SK-N-SH (cell line): ENCODE measurements at regions not wholly inside any gene's neighbourhood (a gene's known extent, or its start where the extent isn't known, plus 50 kb on each side); places are given as distances from the start of the nearest gene placed in this dataset.

Experiments
- CTCF ChIA-PET: fragments of 300-600, 350-600 bp; formaldehyde crosslinking; extraction: SDS; loops from one replicate; lab custom pipeline; 2021; lab: Yijun Ruan, JAX
- POLR2A ChIA-PET: fragments of 350-600 bp; sonication (Branson Sonifier 250); formaldehyde crosslinking; extraction: SDS; loops from one replicate; lab custom pipeline; 2020; ENCODE audit warnings: antibody characterized with exemption, inconsistent platforms; lab: Yijun Ruan, JAX
- DNase-seq: peaks from one replicate; pipeline ENCODE4 v3.0.0; 2012
- H2AFZ ChIP-seq: fragments of 200-600 bp; sonication (generic); 2 replicates; pipeline ENCODE4 v1.8.1; 2016; ENCODE audit warnings: antibody characterized with exemption, mild to moderate bottlenecking, low read depth
- H3F3A ChIP-seq: fragments of 200-600 bp; sonication (generic); replicated peaks from 2 replicates; pipeline ENCODE3; 2016; ENCODE audit warnings: antibody characterized with exemption, mild to moderate bottlenecking; ENCODE audit not compliant: insufficient read depth
- H3K27ac ChIP-seq, 2 experiments: fragments of 200-500 bp in 1 of 2; fragments of 200-600 bp in 1 of 2; sonication (Bioruptor generic) in 1 of 2; sonication (generic), shearing (Covaris generic) in 1 of 2; 2 replicates each; pipeline versions ENCODE4 v1.5.1 to v1.6.1; 2014 to 2016; ENCODE audit warnings: low read depth in 2 of 2, inconsistent platforms in 1 of 2, low read length in 1 of 2, mild to moderate bottlenecking in 1 of 2, mixed read lengths in 1 of 2
- H3K27me3 ChIP-seq: fragments of 200-600 bp; sonication (generic), shearing (Covaris generic); 2 replicates; pipeline ENCODE4 v1.6.1; 2016; ENCODE audit warnings: mixed run types; ENCODE audit not compliant: insufficient read depth
- H3K36me3 ChIP-seq, 2 experiments: fragments of 200-500 bp in 1 of 2; fragments of 200-600 bp in 1 of 2; sonication (Bioruptor generic) in 1 of 2; sonication (generic) in 1 of 2; replicated peaks in 1 of 2; 2 replicates each; pipeline versions ENCODE3 to v1.5.1; 2014 to 2016; ENCODE audit warnings: low read length in 1 of 2, mild to moderate bottlenecking in 1 of 2; ENCODE audit not compliant: insufficient read depth in 2 of 2, control insufficient read depth in 1 of 2
- H3K4me1 ChIP-seq, 2 experiments: fragments of 200-500 bp in 1 of 2; fragments of 200-600 bp in 1 of 2; sonication (Bioruptor generic) in 1 of 2; sonication (generic), shearing (Covaris generic) in 1 of 2; 2 replicates each; pipeline versions ENCODE4 v1.5.1 to v1.6.1; 2014 to 2016; ENCODE audit warnings: low read depth in 1 of 2, low read length in 1 of 2, mixed run types in 1 of 2; ENCODE audit not compliant: insufficient read depth in 2 of 2, control insufficient read depth in 1 of 2
- H3K4me2 ChIP-seq: fragments of 200-600 bp; sonication (generic), shearing (Covaris generic); 2 replicates; pipeline ENCODE4 v1.6.1; 2017; ENCODE audit warnings: mixed run types
- H3K4me3 ChIP-seq, 2 experiments: fragments of 200-500 bp in 1 of 2; fragments of 200-600 bp in 1 of 2; sonication (Bioruptor generic) in 1 of 2; sonication (generic), shearing (Covaris generic) in 1 of 2; 2 replicates each; pipeline versions ENCODE4 v1.5.1 to v1.8.1; 2014 to 2016; ENCODE audit warnings: low read depth in 2 of 2, inconsistent platforms in 1 of 2, low read length in 1 of 2, mild to moderate bottlenecking in 1 of 2, mixed read lengths in 1 of 2, moderate library complexity in 1 of 2
- H3K79me2 ChIP-seq: fragments of 200-600 bp; sonication (generic); 2 replicates; pipeline ENCODE4 v1.8.1; 2017; ENCODE audit warnings: mild to moderate bottlenecking; ENCODE audit not compliant: insufficient read depth
- H3K9ac ChIP-seq: fragments of 200-600 bp; sonication (generic); 2 replicates; pipeline ENCODE4 v1.6.1; 2017; ENCODE audit warnings: mixed run types
- H3K9me2 ChIP-seq: fragments of 200-600 bp; sonication (generic); 2 replicates; pipeline ENCODE4 v1.6.1; 2017; ENCODE audit warnings: mixed run types
- H3K9me3 ChIP-seq: fragments of 200-600 bp; sonication (generic); 2 replicates; pipeline ENCODE4 v1.6.1; 2017; ENCODE audit warnings: mixed run types, mild to moderate bottlenecking, moderate library complexity
- H4K20me1 ChIP-seq: fragments of 200-600 bp; sonication (generic); 2 replicates; pipeline ENCODE4 v1.6.1; 2017; ENCODE audit warnings: mild to moderate bottlenecking, mixed run types; ENCODE audit not compliant: insufficient read depth
- CHD2 ChIP-seq: fragments of 150-350 bp; IDR thresholded peaks from 2 replicates; pipeline ENCODE4 v1.6.1; 2018; ENCODE audit warnings: low read length; ENCODE audit not compliant: partially characterized antibody
- ELF1 ChIP-seq: IDR thresholded peaks from 2 replicates; pipeline ENCODE4 v1.4.0; 2012
- FOSL2 ChIP-seq: IDR thresholded peaks from 2 replicates; pipeline ENCODE4 v1.4.0; 2012; ENCODE audit warnings: low read depth, mild to moderate bottlenecking, moderate library complexity, borderline replicate concordance
- FOXJ3 ChIP-seq: sonication (generic); formaldehyde crosslinking; IDR thresholded peaks from 2 replicates; pipeline ENCODE4 v1.5.1; 2020; ENCODE audit warnings: mild to moderate bottlenecking, missing genetic modification reagents
- IRF3 ChIP-seq: fragments of 150-350 bp; IDR thresholded peaks from 2 replicates; pipeline ENCODE4 v1.6.1; 2016; ENCODE audit warnings: mild to moderate bottlenecking, low read depth, low read length
- JUND ChIP-seq: IDR thresholded peaks from 2 replicates; pipeline ENCODE4 v1.4.0; 2012
- NFIC ChIP-seq: IDR thresholded peaks from 2 replicates; pipeline ENCODE4 v1.4.0; 2012; ENCODE audit warnings: borderline replicate concordance
- NRF1 ChIP-seq: IDR thresholded peaks from 2 replicates; pipeline ENCODE4 v1.6.1; 2012; ENCODE audit warnings: low read depth, mild to moderate bottlenecking, low read length
- RAD21 ChIP-seq: IDR thresholded peaks from 2 replicates; pipeline ENCODE4 v1.6.1; 2012; ENCODE audit warnings: mild to moderate bottlenecking, low read length
- RCOR1 ChIP-seq: fragments of 150-350 bp; IDR thresholded peaks from 2 replicates; pipeline ENCODE4 v1.6.1; 2017; ENCODE audit warnings: antibody characterized with exemption, low read length
- REST ChIP-seq: IDR thresholded peaks from 2 replicates; pipeline ENCODE4 v1.6.1; 2012; ENCODE audit warnings: mild to moderate bottlenecking, low read depth, low read length, moderate library complexity
- RXRA ChIP-seq: IDR thresholded peaks from 2 replicates; pipeline ENCODE4 v1.4.0; 2012; ENCODE audit warnings: low read depth, mild to moderate bottlenecking, borderline replicate concordance
- SIN3A ChIP-seq: IDR thresholded peaks from 2 replicates; pipeline ENCODE4 v1.6.1; 2012; ENCODE audit warnings: low read depth, mild to moderate bottlenecking, low read length, moderate library complexity, borderline replicate concordance
- SMC3 ChIP-seq: IDR thresholded peaks from 2 replicates; pipeline ENCODE4 v1.6.1; 2012; ENCODE audit warnings: low read depth, low read length, improper control_type of control experiment
- WGBS: methylation state at CpG from one replicate; pipeline ENCODE4 v1.1.6; 2017; ENCODE audit warnings: low lambda C conversion rate; 5-methylcytosine and 5-hydroxymethylcytosine counted together
- TF ChIP-seq, protein P1 (sequence below): IDR thresholded peaks from 2 replicates; pipeline ENCODE4 v1.4.0; 2012; ENCODE audit warnings: low read depth

DNA sequence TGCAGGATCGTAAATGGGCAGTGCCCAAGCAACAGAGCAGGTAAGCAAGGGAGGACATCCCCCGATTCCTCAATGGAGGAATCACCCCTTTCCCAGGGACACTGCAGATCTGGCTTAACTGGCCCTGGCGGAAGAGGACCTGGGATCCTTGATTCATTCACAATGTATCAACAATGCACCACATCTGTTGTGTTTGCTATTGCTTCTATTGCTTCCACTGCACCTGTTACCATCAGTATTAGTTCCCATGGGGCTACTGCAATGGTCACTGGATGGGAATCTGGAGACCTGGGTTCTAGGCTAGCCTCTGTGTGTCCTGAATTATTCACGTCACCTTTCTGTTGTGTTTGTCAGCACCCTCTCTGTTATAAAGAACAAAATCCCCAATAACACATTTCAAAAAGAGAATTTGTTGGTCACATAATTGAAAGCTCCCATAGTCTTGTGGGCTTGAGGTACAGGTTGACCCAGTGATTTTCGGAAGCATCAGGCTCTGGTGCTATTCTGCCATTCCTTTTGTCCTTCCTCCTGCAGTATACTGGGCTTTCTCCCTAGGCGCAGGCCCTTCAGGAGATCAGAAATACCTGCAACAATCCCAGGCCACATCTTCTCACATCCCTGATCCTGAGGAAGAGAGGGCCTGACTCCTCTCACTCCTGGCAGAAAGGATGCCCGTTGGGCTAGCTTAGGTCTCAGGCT is 193.5 kb upstream of the GLI2 start:
- no peak overlapping the region for H3K27ac ChIP-seq
- ChIA-PET POLR2A (no interaction called here), CTCF (no interaction called here)

More for the DNA sequence above, 193.5 kb upstream of the GLI2 start:
- Histone ChIP-seq H2AFZ (no peak overlapping the region), H3K9ac (no peak overlapping the region), H4K20me1 (no peaks in the 10 kb centered on the region), H3K4me1 (peaks cover 0 to 18% of the 10 kb centered on the region in 2 experiments; a peak in 1 of 4 replicates), H3F3A (no peaks in the 10 kb centered on the region), H3K36me3 (no peaks in the 10 kb centered on the region), H3K9me3 (no peaks in the 10 kb centered on the region), H3K27me3 (0 out of 2 replicates have a peak, but pooled peaks cover 3% of the 10 kb centered on the region), H3K9me2 (no peaks in the 10 kb centered on the region), H3K79me2 (no peaks in the 10 kb centered on the region), H3K4me3 (no peak overlapping the region), H3K4me2 (no peak overlapping the region)
- DNase-seq = no peak
- 62% methylated on average over 7 of the region's 7 CpGs for WGBS
- TF ChIP-seq REST = no peak
- no peak for TF ChIP-seq FOSL2
- TF ChIP-seq IRF3 = no peak
- TF ChIP-seq CHD2 = no peak
- no peak for TF ChIP-seq ELF1
- TF ChIP-seq, protein P1, sequence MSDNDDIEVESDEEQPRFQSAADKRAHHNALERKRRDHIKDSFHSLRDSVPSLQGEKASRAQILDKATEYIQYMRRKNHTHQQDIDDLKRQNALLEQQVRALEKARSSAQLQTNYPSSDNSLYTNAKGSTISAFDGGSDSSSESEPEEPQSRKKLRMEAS = no peak
- TF ChIP-seq JUND = no peak
- TF ChIP-seq FOXJ3 (CRISPR knock-in tag) = no peak
- TF ChIP-seq SMC3 = no peak
- no peak for TF ChIP-seq SIN3A
- TF ChIP-seq RAD21 = no peak
- TF ChIP-seq NRF1 = no peak
- no peak for TF ChIP-seq RCOR1
- no peak for TF ChIP-seq RXRA
- no peak for TF ChIP-seq NFIC
